GM12873 (cell line): ENCODE measurements at regions not wholly inside any gene's neighbourhood (a gene's known extent, or its start where the extent isn't known, plus 50 kb on each side); places are given as distances from the start of the nearest gene placed in this dataset.

Experiments
- CTCF ChIP-seq: IDR thresholded peaks from 2 replicates; pipeline ENCODE4 v1.5.1; 2012; ENCODE audit warnings: low read depth, mild to moderate bottlenecking, moderate library complexity, low read length, control low read depth; ENCODE audit not compliant: insufficient read depth; ENCODE audit errors: missing control alignments

DNA sequence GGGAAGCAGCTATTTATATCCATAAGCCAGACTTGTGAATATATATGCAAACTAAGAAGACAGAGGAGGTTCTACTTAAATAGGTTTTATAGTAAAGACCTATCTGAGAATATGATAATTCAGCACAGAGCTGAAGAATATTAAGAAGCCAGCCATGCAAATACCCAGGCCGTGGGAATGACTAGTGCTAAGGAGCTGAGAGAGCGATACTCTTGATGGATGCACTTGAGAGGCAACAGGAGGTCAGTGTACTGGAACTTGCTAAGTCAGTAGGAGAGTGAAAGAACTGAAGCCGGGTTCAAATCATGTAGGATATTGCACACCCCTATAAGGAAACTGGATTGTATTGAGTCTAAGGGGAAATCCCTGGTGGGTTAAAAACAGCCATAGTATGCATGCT lies 943.6 kb upstream of the MBL2 start:
- no peak for TF ChIP-seq CTCF

DNA sequence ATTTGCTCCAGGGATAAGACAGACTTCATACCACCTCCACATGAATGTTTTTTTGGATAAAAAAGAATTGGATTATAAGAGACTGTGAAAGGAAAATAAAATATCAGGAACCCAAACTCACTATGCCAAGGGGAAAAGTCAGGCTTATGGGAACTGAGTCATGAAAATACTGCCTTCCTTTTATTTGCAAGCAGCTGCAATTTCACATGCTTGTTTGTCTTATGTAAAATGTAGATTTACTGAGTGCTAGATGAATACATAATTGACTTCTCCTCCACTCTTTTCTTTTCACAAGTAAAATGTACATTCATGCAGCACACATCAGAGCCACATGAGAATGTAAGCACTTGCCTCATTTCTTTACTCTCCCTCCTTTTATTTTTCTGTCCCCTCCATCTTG lies 940.8 kb upstream of the MBL2 start:
- no peak for TF ChIP-seq CTCF

GRCh38 chr10:53702489-53702888 lies 929.9 kb upstream of the MBL2 start:
- TF ChIP-seq CTCF = no peak

DNA sequence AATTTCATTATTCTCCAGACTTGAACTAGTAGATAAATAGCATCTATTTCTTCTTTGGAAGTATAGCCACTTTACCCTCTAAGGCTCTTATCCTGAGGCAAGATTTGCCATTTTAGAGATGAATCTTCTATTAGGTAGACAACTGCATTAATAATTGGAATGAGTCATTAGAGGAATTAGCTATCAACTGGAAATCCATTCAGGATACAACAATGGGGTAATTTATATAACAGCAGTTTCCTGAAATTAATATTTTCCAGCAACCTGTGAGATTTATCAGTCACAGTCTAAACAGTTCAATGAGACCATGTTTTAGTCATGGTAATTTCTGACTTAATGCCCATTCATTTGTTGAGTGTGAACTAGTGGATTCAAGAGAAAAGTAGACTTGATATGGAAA lies 928.6 kb upstream of the MBL2 start:
- no peak for TF ChIP-seq CTCF

DNA sequence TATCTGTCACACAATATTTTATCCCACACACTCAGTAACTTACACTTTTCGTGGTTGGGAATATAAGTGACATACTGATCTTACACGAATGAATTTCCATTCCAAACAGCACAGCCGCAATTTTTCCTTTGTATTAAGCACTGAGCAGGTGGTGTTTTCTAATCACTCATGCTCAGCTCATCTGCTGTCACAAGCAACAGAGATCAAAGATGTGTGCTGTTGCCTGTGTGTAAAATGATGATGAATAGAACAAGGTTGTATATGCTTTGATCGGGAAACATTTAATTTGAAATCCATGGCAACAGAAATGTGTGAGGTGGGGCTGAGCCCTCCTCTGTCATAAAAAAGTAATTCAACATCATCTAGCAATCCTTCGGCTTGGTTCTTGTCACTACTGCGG lies 927.7 kb upstream of the MBL2 start:
- TF ChIP-seq CTCF = no peak

DNA sequence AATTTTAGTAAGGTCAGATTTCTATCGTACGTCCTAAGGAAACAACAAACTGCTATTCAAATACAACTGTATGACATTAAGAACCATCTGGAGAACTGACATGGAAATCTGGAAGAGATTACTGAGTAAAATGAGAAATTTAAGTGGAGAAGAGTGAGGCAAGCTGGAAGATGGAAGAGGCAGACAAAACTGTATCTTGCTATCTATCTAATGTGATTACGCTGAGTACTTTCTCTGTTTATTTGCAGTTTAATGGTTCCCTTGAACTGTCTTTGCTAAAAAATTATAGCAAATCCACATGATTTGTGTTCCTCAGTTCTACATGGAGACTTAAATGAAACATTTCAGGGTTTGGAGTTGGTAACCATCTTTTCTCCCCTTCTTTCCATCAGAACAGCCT lies 927.1 kb upstream of the MBL2 start:
- no peak for TF ChIP-seq CTCF

GRCh38 chr10:53699231-53699630 lies 926.6 kb upstream of the MBL2 start:
- no peak for TF ChIP-seq CTCF

DNA sequence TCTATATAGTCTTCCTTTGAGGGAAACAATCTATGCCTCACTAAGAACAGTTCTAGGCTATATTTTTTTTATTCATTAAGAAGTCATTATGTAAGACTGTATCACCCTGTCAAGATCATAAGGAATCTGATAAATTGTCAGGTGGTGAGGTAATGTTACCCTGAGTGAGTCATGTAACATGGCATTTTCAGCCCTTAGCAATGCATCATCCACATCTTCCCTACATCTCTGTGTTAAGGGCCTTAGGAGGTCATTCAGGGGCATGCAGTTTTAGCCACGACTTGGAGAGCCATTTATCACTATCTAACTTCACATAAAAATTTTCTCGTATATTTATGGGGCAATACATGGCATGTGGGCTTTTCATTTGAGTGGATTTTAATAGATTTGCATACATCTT lies 924.5 kb upstream of the MBL2 start:
- TF ChIP-seq CTCF = no peak
